ENCODE measurements at regions not wholly inside any gene's neighbourhood (a gene's known extent, or its start where the extent isn't known, plus 50 kb on each side); places are given as distances from the start of the nearest gene placed in this dataset.

DNA sequence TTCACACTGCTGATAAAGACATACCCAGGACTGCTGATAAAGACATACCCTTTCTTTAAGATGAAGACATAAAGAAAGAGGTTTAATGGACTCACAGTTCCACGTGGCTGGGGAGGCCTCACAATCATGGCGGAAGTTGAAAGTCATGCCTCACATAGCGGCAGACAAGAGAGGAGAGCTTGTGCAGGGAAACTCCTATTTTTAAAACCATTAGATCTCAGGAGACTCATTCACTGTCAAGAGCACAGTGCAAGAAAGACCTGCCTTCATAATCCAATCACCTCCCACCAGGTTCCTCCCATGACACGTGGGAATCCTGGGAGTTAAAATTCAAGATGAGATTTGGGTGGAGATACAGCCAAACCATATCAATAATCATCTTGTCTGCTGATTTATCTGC lies 278.1 kb downstream of the SLC6A15 start:
- H3K27me3 ChIP-seq (ENCODE audit: insufficient read depth, insufficient read length) = no peaks in the 10 kb centered on the region
- H3K9me3 ChIP-seq (ENCODE audit: insufficient read depth, low read length) = no peaks in the 10 kb centered on the region
- DNase-seq (ENCODE audit: low read depth, low spot score) = no peak
- no peak for TF ChIP-seq ZNF274 (IDR thresholded peaks at IDR 0.05; ENCODE audit: low read depth, low read length)
- TF ChIP-seq YY1 (IDR thresholded peaks at IDR 0.05; ENCODE audit: insufficient read depth, insufficient read length) = no peak
- TF ChIP-seq SUZ12 (IDR thresholded peaks at IDR 0.05; ENCODE audit: extremely low read depth, insufficient read depth, insufficient read length) = no peak
- no peaks in the 10 kb centered on the region for H3K4me1 ChIP-seq (ENCODE audit: insufficient read depth, insufficient read length)
- H3K9ac ChIP-seq (ENCODE audit: insufficient read length, low read depth) = no peak overlapping the region
- no peak overlapping the region for H3K4me3 ChIP-seq (ENCODE audit: insufficient read length, low read depth)
- H3K36me3 ChIP-seq (ENCODE audit: insufficient read depth, insufficient read length, low read length) = no peaks in the 10 kb centered on the region

DNA sequence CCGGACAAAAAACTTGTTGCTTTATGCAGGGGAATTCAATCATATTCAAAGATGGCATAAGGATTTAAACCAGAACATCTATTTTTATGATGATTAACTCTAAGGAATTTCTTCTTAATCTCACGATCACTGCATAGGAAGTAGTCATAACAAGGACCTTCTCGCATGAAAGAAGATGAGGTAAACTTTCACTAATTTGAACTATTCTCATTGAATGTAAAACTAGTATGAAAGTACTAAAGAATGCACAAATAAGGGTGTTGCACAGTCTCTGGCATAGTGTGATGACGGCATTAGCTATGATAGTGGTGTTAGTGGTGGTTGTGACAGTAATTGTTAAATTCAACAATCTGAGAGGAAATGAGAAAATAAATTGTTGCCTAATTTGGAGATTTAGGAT lies 280.0 kb downstream of the SLC6A15 start:
- no peaks in the 10 kb centered on the region for H3K9me3 ChIP-seq (ENCODE audit: insufficient read depth, low read length)
- no peak overlapping the region for H3K4me3 ChIP-seq (ENCODE audit: insufficient read length, low read depth)
- no peak overlapping the region for H3K9ac ChIP-seq (ENCODE audit: insufficient read length, low read depth)
- no peaks in the 10 kb centered on the region for H3K27me3 ChIP-seq (ENCODE audit: insufficient read depth, insufficient read length)
- TF ChIP-seq YY1 (IDR thresholded peaks at IDR 0.05; ENCODE audit: insufficient read depth, insufficient read length) = no peak
- no peak for TF ChIP-seq SUZ12 (IDR thresholded peaks at IDR 0.05; ENCODE audit: extremely low read depth, insufficient read depth, insufficient read length)
- TF ChIP-seq ZNF274 (IDR thresholded peaks at IDR 0.05; ENCODE audit: low read depth, low read length) = no peak
- H3K36me3 ChIP-seq (ENCODE audit: insufficient read depth, insufficient read length, low read length) = no peaks in the 10 kb centered on the region
- no peaks in the 10 kb centered on the region for H3K4me1 ChIP-seq (ENCODE audit: insufficient read depth, insufficient read length)
- no peak for DNase-seq (ENCODE audit: low read depth, low spot score)

- Histone ChIP-seq H3K9ac (ENCODE audit: insufficient read length, low read depth) (no peak overlapping the region), H3K36me3 (ENCODE audit: insufficient read depth, insufficient read length, low read length) (no peaks in the 10 kb centered on the region), H3K4me3 (ENCODE audit: insufficient read length, low read depth) (no peak overlapping the region), H3K4me1 (ENCODE audit: insufficient read depth, insufficient read length) (no peaks in the 10 kb centered on the region), H3K9me3 (ENCODE audit: insufficient read depth, low read length) (no peaks in the 10 kb centered on the region), H3K27me3 (ENCODE audit: insufficient read depth, insufficient read length) (no peaks in the 10 kb centered on the region)
- no peak for TF ChIP-seq SUZ12 (IDR thresholded peaks at IDR 0.05; ENCODE audit: extremely low read depth, insufficient read depth, insufficient read length)
- no peak for TF ChIP-seq YY1 (IDR thresholded peaks at IDR 0.05; ENCODE audit: insufficient read depth, insufficient read length)
- TF ChIP-seq ZNF274 (IDR thresholded peaks at IDR 0.05; ENCODE audit: low read depth, low read length) = no peak
- DNase-seq (ENCODE audit: low read depth, low spot score) = no peak
Measured at GRCh38 chr12:84631020-84631419, 281.6 kb downstream of the SLC6A15 start.

DNA sequence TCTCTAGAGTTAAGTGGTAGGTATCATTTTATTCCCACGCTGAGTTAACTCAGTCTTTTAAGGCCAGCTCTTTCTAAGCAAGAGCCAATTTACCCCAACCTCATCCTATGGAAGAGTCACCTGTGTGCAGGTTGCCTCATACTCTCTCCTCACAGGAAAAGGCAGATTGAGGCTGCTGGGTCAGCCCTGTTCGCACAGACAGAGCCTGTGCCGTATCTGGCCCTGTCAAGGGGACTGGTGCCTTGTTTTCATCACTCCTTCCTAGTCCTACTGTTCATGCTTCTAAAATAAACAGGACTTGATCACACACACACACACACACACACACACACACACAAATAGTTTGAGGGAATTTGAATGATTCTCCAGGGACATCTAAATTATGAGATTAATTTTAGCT lies 285.0 kb downstream of the SLC6A15 start:
- no peak overlapping the region for H3K9ac ChIP-seq (ENCODE audit: insufficient read length, low read depth)
- H3K9me3 ChIP-seq (ENCODE audit: insufficient read depth, low read length) = no peaks in the 10 kb centered on the region
- no peak for DNase-seq (ENCODE audit: low read depth, low spot score)
- no peaks in the 10 kb centered on the region for H3K27me3 ChIP-seq (ENCODE audit: insufficient read depth, insufficient read length)
- no peak overlapping the region for H3K4me3 ChIP-seq (ENCODE audit: insufficient read length, low read depth)
- no peaks in the 10 kb centered on the region for H3K4me1 ChIP-seq (ENCODE audit: insufficient read depth, insufficient read length)
- H3K36me3 ChIP-seq (ENCODE audit: insufficient read depth, insufficient read length, low read length) = no peaks in the 10 kb centered on the region
- TF ChIP-seq ZNF274 (IDR thresholded peaks at IDR 0.05; ENCODE audit: low read depth, low read length) = no peak
- TF ChIP-seq YY1 (IDR thresholded peaks at IDR 0.05; ENCODE audit: insufficient read depth, insufficient read length) = no peak
- TF ChIP-seq SUZ12 (IDR thresholded peaks at IDR 0.05; ENCODE audit: extremely low read depth, insufficient read depth, insufficient read length) = no peak

GRCh38 chr12:84624601-84625000 lies 288.0 kb downstream of the SLC6A15 start:
- H3K4me1 ChIP-seq (ENCODE audit: insufficient read depth, insufficient read length) = no peaks in the 10 kb centered on the region
- no peaks in the 10 kb centered on the region for H3K36me3 ChIP-seq (ENCODE audit: insufficient read depth, insufficient read length, low read length)
- H3K27me3 ChIP-seq (ENCODE audit: insufficient read depth, insufficient read length) = no peaks in the 10 kb centered on the region
- H3K9ac ChIP-seq (ENCODE audit: insufficient read length, low read depth) = no peak overlapping the region
- TF ChIP-seq SUZ12 (IDR thresholded peaks at IDR 0.05; ENCODE audit: extremely low read depth, insufficient read depth, insufficient read length) (no peak), YY1 (IDR thresholded peaks at IDR 0.05; ENCODE audit: insufficient read depth, insufficient read length) (no peak), ZNF274 (IDR thresholded peaks at IDR 0.05; ENCODE audit: low read depth, low read length) (no peak)
- no peak overlapping the region for H3K4me3 ChIP-seq (ENCODE audit: insufficient read length, low read depth)
- no peak for DNase-seq (ENCODE audit: low read depth, low spot score)
- no peaks in the 10 kb centered on the region for H3K9me3 ChIP-seq (ENCODE audit: insufficient read depth, low read length)

DNA sequence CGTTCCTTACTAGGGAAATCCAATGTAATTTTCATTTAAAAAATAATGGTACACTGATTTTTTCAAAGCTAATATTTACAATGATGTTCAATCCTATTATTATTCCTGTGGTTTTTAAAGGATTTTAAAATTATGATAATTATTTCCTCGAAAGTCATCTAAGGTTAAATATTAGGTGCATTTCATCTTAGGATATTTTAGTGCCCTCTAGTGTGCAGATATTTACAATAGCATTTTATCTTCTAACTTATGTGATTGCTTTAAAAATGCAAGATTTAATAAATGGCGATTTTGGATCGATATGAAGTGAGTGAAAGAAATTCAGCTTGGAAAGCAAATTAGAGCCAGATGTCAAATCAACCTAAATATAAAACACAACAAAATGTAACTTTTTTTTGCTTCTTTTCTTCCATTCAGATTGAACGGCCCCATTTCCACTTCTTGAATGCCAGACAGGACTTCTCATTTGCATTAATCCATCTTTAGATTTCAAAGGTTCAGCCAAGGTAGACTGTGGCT lies 293.5 kb downstream of the SLC6A15 start:
- Histone ChIP-seq H3K27me3 (ENCODE audit: insufficient read depth, insufficient read length) (no peaks in the 10 kb centered on the region), H3K4me3 (ENCODE audit: insufficient read length, low read depth) (no peak overlapping the region), H3K36me3 (ENCODE audit: insufficient read depth, insufficient read length, low read length) (no peaks in the 10 kb centered on the region), H3K9ac (ENCODE audit: insufficient read length, low read depth) (no peak overlapping the region), H3K4me1 (ENCODE audit: insufficient read depth, insufficient read length) (no peaks in the 10 kb centered on the region), H3K9me3 (ENCODE audit: insufficient read depth, low read length) (no peaks in the 10 kb centered on the region)
- no peak for DNase-seq (ENCODE audit: low read depth, low spot score)
- TF ChIP-seq SUZ12 (IDR thresholded peaks at IDR 0.05; ENCODE audit: extremely low read depth, insufficient read depth, insufficient read length) (no peak), YY1 (IDR thresholded peaks at IDR 0.05; ENCODE audit: insufficient read depth, insufficient read length) (no peak), ZNF274 (IDR thresholded peaks at IDR 0.05; ENCODE audit: low read depth, low read length) (no peak)

- H3K4me3 ChIP-seq (ENCODE audit: insufficient read length, low read depth) = no peak overlapping the region
- H3K27me3 ChIP-seq (ENCODE audit: insufficient read depth, insufficient read length) = no peaks in the 10 kb centered on the region
- H3K9me3 ChIP-seq (ENCODE audit: insufficient read depth, low read length) = no peaks in the 10 kb centered on the region
- H3K9ac ChIP-seq (ENCODE audit: insufficient read length, low read depth) = no peak overlapping the region
- no peak for DNase-seq (ENCODE audit: low read depth, low spot score)
- no peak for TF ChIP-seq YY1 (IDR thresholded peaks at IDR 0.05; ENCODE audit: insufficient read depth, insufficient read length)
- H3K36me3 ChIP-seq (ENCODE audit: insufficient read depth, insufficient read length, low read length) = no peaks in the 10 kb centered on the region
- H3K4me1 ChIP-seq (ENCODE audit: insufficient read depth, insufficient read length) = no peaks in the 10 kb centered on the region
Measured at GRCh38 chr12:84607170-84607819, 305.3 kb downstream of the SLC6A15 start.
